Calu3 (cell line): ENCODE measurements at regions not wholly inside any gene's neighbourhood (a gene's known extent, or its start where the extent isn't known, plus 50 kb on each side); places are given as distances from the start of the nearest gene placed in this dataset.

Experiments used
- BruUV-seq: library from RNA; stranded (reverse); fragments of 400-500 nt; replicated peaks from 2 replicates; lab custom pipeline; 2021; lab: Mats Ljungman, UMichigan
- CTCF ChIA-PET: fragments of 300-600 bp; sonication (Branson Sonifier 250); formaldehyde crosslinking; loops from one replicate; lab custom pipeline; 2022; ENCODE audit warnings: antibody characterized with exemption; lab: Charles Lee
- DNase-seq: peaks from one replicate; pipeline ENCODE4 v3.0.0; 2022
- H3K27ac Mint-ChIP-seq: one replicate; pipeline ENCODE4 v1.8.0; 2022; ENCODE audit warnings: mixed read lengths; ENCODE audit not compliant: unreplicated experiment
- H3K27me3 Mint-ChIP-seq: one replicate; pipeline ENCODE4 v1.8.0; 2022; ENCODE audit warnings: mixed read lengths; ENCODE audit not compliant: unreplicated experiment
- H3K36me3 Mint-ChIP-seq: one replicate; pipeline ENCODE4 v1.8.0; 2022; ENCODE audit warnings: mild to moderate bottlenecking, moderate library complexity, mixed read lengths; ENCODE audit not compliant: insufficient read depth, unreplicated experiment
- H3K4me1 Mint-ChIP-seq: one replicate; pipeline ENCODE4 v1.8.0; 2022; ENCODE audit warnings: mild to moderate bottlenecking, low read depth, mixed read lengths; ENCODE audit not compliant: unreplicated experiment
- H3K4me3 Mint-ChIP-seq: one replicate; pipeline ENCODE4 v1.8.0; 2022; ENCODE audit warnings: mild to moderate bottlenecking, low read depth, moderate library complexity, mixed read lengths; ENCODE audit not compliant: unreplicated experiment
- H3K9me3 Mint-ChIP-seq: one replicate; pipeline ENCODE4 v1.8.0; 2022; ENCODE audit warnings: low read depth, mixed read lengths; ENCODE audit not compliant: unreplicated experiment
- CTCF ChIP-seq: fragments of 200-600 bp; IDR thresholded peaks from one replicate; pipeline ENCODE4 v1.8.0; 2022; ENCODE audit warnings: antibody characterized with exemption; ENCODE audit not compliant: unreplicated experiment
- intact Hi-C: fragments of 100-400 bp; cut with micrococcal nuclease; formaldehyde crosslinking; loops from one replicate; pipeline ENCODE4 v1.10.0; 2022; ENCODE audit not compliant: unreplicated experiment

- CTCF ChIA-PET = no interaction called here
- no TSS peak for BruUV-seq
- intact Hi-C loops = no loop called here
Observed at GRCh38 chr2:155519529-155520130, 812.9 kb downstream of the NR4A2 start.

GRCh38 chr2:155518094-155518493 is 814.4 kb downstream of the NR4A2 start:
- Mint-ChIP-seq H3K4me3 (no peak overlapping the region), H3K36me3 (no peaks in the 10 kb centered on the region), H3K27ac (no peak overlapping the region), H3K27me3 (no peaks in the 10 kb centered on the region), H3K4me1 (no peaks in the 10 kb centered on the region), H3K9me3 (peaks cover 2% of the 10 kb centered on the region)
- CTCF ChIA-PET = no interaction called here
- intact Hi-C loops = no loop called here
- no peak for TF ChIP-seq CTCF
- no TSS peak for BruUV-seq
- no peak for DNase-seq

More at GRCh38 chr2:155519529-155520130, 812.9 kb downstream of the NR4A2 start:
- peaks cover 2% of the 10 kb centered on the region for H3K9me3 Mint-ChIP-seq
- TF ChIP-seq CTCF = no peak
- no peak overlapping the region for H3K4me3 Mint-ChIP-seq
- H3K36me3 Mint-ChIP-seq = no peaks in the 10 kb centered on the region
- no peak overlapping the region for H3K27ac Mint-ChIP-seq
- no peaks in the 10 kb centered on the region for H3K27me3 Mint-ChIP-seq
- H3K4me1 Mint-ChIP-seq = no peaks in the 10 kb centered on the region
- no peak for DNase-seq

GRCh38 chr2:155517362-155517761 is 815.2 kb downstream of the NR4A2 start:
- Mint-ChIP-seq H3K4me3 (no peak overlapping the region), H3K9me3 (no peaks in the 10 kb centered on the region), H3K4me1 (no peaks in the 10 kb centered on the region), H3K27me3 (no peaks in the 10 kb centered on the region), H3K27ac (no peak overlapping the region), H3K36me3 (no peaks in the 10 kb centered on the region)
- no peak for DNase-seq
- TF ChIP-seq CTCF = no peak
- no TSS peak for BruUV-seq
- CTCF ChIA-PET = no interaction called here
- intact Hi-C loops = no loop called here

- no peaks in the 10 kb centered on the region for H3K4me1 Mint-ChIP-seq
- DNase-seq = no peak
- intact Hi-C loops = no loop called here
- CTCF ChIA-PET = no interaction called here
- no peaks in the 10 kb centered on the region for H3K27me3 Mint-ChIP-seq
- no peak for TF ChIP-seq CTCF
- BruUV-seq = no TSS peak
- H3K4me3 Mint-ChIP-seq = no peak overlapping the region
- no peaks in the 10 kb centered on the region for H3K9me3 Mint-ChIP-seq
- H3K27ac Mint-ChIP-seq = no peak overlapping the region
- no peaks in the 10 kb centered on the region for H3K36me3 Mint-ChIP-seq
Observed at GRCh38 chr2:155513248-155513647, 814.8 kb downstream of the KCNJ3 start.
